HFF-Myc (cell line): ENCODE measurements at regions not wholly inside any gene's neighbourhood (a gene's known extent, or its start where the extent isn't known, plus 50 kb on each side); places are given as distances from the start of the nearest gene placed in this dataset.

ENCODE experiments used
- DNase-seq: peaks from one replicate; pipeline ENCODE4 v3.0.0-alpha.2; 2011; ENCODE audit warnings: low read depth; ENCODE audit errors: extremely low read depth
- H3K4me3 ChIP-seq: replicated peaks from 2 replicates; pipeline ENCODE4 v1.5.1; 2011; ENCODE audit warnings: low read depth, mild to moderate bottlenecking, control low read depth, low read length
- TF ChIP-seq, protein P1 (sequence below): IDR thresholded peaks from 2 replicates; pipeline ENCODE4 v1.5.1; 2012; ENCODE audit warnings: mild to moderate bottlenecking, low read depth, low read length, control low read depth; ENCODE audit errors: missing control alignments

GRCh38 chr12:67411562-67411961, 142.4 kb downstream of the CAND1 start:
- TF ChIP-seq, protein P1, sequence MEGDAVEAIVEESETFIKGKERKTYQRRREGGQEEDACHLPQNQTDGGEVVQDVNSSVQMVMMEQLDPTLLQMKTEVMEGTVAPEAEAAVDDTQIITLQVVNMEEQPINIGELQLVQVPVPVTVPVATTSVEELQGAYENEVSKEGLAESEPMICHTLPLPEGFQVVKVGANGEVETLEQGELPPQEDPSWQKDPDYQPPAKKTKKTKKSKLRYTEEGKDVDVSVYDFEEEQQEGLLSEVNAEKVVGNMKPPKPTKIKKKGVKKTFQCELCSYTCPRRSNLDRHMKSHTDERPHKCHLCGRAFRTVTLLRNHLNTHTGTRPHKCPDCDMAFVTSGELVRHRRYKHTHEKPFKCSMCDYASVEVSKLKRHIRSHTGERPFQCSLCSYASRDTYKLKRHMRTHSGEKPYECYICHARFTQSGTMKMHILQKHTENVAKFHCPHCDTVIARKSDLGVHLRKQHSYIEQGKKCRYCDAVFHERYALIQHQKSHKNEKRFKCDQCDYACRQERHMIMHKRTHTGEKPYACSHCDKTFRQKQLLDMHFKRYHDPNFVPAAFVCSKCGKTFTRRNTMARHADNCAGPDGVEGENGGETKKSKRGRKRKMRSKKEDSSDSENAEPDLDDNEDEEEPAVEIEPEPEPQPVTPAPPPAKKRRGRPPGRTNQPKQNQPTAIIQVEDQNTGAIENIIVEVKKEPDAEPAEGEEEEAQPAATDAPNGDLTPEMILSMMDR: no peak
- no peak for DNase-seq

DNA sequence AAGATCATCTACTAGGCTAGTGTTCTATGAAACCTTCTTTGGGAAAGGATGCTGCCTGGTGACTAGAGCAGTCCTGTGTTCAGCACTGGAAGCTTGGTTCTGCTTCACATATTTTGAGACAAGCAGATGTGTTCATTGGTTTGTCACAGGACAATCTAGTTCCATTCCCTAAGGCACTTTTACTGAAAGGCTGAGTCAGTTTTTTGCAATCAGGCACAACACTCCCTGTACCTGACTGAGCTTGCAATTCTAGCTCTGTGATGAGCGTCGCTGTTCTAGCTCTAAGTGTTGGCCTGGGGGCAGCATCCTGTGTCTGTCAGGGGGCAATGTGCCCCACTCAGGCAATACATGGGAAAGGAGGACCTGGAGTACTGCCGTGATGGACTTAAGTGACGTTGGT, 144.4 kb downstream of the CAND1 start:
- no peak for DNase-seq
- H3K4me3 ChIP-seq: no peak overlapping the region
- TF ChIP-seq, protein P1: no peak

More at GRCh38 chr12:67411562-67411961, 142.4 kb downstream of the CAND1 start:
- no peak overlapping the region for H3K4me3 ChIP-seq

DNA sequence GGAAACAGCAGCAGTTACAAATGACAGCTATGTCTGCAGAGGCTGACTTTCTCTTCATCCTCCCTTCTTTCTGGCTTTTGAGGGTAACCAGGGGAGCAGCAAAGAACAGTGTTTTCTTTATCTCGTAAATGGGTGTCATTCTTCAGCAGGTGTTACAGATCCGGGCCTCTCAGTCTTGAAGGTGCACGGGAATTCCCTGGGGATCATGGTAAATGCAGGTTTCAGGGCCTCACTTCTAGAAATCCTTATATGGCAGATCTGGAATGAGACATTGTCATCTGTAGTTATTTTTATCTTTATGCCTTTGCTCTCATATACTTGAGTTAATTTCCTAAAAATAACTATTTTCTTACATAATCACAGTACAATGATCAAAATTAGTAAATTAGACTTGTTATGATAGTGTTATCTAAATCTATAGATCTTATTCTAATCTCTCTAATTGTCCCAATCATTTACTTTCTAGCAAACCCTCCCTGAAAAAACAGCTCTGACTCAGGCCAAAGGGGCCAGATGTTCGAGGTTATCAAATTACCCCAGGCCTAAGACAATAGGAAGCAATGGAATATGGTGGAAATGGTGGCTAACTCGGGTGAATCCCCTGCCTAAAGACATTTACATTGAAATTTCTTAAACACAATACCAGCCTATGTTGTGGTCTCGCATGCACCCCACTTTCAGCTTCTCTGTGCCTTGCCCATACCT, 145.0 kb downstream of the CAND1 start:
- no peak overlapping the region for H3K4me3 ChIP-seq
- no peak for DNase-seq
- TF ChIP-seq, protein P1: no peak

DNA sequence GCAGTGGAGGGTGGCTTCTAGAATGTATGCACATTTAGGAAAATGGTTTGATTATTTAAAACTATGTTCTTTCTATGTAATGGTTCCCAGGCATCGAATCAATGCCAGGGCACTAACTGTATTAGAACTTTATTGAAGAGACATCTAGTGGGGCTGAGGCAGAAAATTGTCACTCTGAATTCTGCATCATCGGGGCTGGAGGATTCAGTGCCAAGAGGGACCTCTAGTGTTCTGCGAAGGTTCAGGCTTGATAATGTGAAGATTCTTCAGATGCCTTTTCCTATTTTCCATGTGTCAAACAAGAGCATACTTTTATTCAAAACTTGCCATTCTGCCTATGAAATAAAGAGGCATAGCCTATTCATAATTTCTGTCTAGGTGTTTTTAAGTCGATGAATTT, 146.3 kb downstream of the CAND1 start:
- no peak for DNase-seq
- TF ChIP-seq, protein P1: peak; percentile 48
- H3K4me3 ChIP-seq: no peak overlapping the region

GRCh38 chr12:67419810-67420209, 150.7 kb downstream of the CAND1 start:
- TF ChIP-seq, protein P1: no peak
- no peak overlapping the region for H3K4me3 ChIP-seq
- no peak for DNase-seq

- TF ChIP-seq, protein P1: no peak
- no peak for DNase-seq
- H3K4me3 ChIP-seq: no peak overlapping the region
Measured at GRCh38 chr12:67420506-67420905, 151.3 kb downstream of the CAND1 start.

- DNase-seq: no peak
- H3K4me3 ChIP-seq: no peak overlapping the region
- TF ChIP-seq, protein P1: no peak
Measured at GRCh38 chr12:67422081-67422480, 152.9 kb downstream of the CAND1 start.
